Esophagus muscularis mucosa (tissue), 4 donors: ENCODE measurements at regions not wholly inside any gene's neighbourhood (a gene's known extent, or its start where the extent isn't known, plus 50 kb on each side); places are given as distances from the start of the nearest gene placed in this dataset.

Experiments used
- CTCF ChIP-seq, 3 experiments: fragments of 200-600 bp in 2 of 3; fragments of 450-650 bp in 1 of 3; sonication (generic) in 2 of 3; IDR thresholded peaks; one replicate each; pipeline ENCODE4 v1.5.1; 2017 to 2019; ENCODE audit warnings: antibody characterized with exemption in 3 of 3, mild to moderate bottlenecking in 2 of 3, moderate library complexity in 1 of 3
- EP300 ChIP-seq: sonication (generic); formaldehyde crosslinking; IDR thresholded peaks from one replicate; pipeline ENCODE4 v1.6.1; 2017; ENCODE audit warnings: antibody characterized with exemption
- POLR2A ChIP-seq: fragments of 450-650 bp; IDR thresholded peaks from one replicate; pipeline ENCODE4 v1.6.1; 2017; ENCODE audit warnings: antibody characterized with exemption, moderate library complexity, mild to moderate bottlenecking, low read depth
- POLR2AphosphoS5 ChIP-seq, 2 donors: sonication (generic); formaldehyde crosslinking; IDR thresholded peaks; one replicate each; pipeline ENCODE4 v1.6.1; 2017; ENCODE audit warnings: antibody characterized with exemption in 2 of 2

- TF ChIP-seq CTCF (IDR thresholded peaks at IDR 0.05) (no peak), POLR2A (no peak), POLR2AphosphoS5 (IDR thresholded peaks at IDR 0.05) (no peak), EP300 (no peak)
These were observed 340.0 kb downstream of the IL20RB start for GRCh38 chr3:137297770-137298169.
